ENCODE measurements at regions not wholly inside any gene's neighbourhood (a gene's known extent, or its start where the extent isn't known, plus 50 kb on each side); places are given as distances from the start of the nearest gene placed in this dataset.

GRCh38 chr2:82412021-82412420, 2047.1 kb downstream of the SUCLG1 start:
- TF ChIP-seq CTCF (IDR thresholded peaks at IDR 0.05 in 2 of 3, conservative IDR thresholded peaks at IDR 0.05 in 1 of 3; ENCODE audit: control insufficient read depth in 2 of 3, extremely low read depth in 1 of 3, insufficient read depth in 1 of 3, low read depth in 3 of 3, low read length in 3 of 3) (no peak), REST (IDR thresholded peaks at IDR 0.05; ENCODE audit: low read depth, low read length) (no peak), POLR2A (IDR thresholded peaks at IDR 0.05; ENCODE audit: low read depth, low read length) (no peak), CHD2 (IDR thresholded peaks at IDR 0.05; ENCODE audit: borderline replicate concordance, low read depth, low read length) (no peak), ZNF274 (IDR thresholded peaks at IDR 0.05; ENCODE audit: insufficient read depth, insufficient read length) (no peak), NFIC (IDR thresholded peaks at IDR 0.05; ENCODE audit: low read depth, low read length) (no peak)
